ENCODE measurements at regions not wholly inside any gene's neighbourhood (a gene's known extent, or its start where the extent isn't known, plus 50 kb on each side); places are given as distances from the start of the nearest gene placed in this dataset.

DNA sequence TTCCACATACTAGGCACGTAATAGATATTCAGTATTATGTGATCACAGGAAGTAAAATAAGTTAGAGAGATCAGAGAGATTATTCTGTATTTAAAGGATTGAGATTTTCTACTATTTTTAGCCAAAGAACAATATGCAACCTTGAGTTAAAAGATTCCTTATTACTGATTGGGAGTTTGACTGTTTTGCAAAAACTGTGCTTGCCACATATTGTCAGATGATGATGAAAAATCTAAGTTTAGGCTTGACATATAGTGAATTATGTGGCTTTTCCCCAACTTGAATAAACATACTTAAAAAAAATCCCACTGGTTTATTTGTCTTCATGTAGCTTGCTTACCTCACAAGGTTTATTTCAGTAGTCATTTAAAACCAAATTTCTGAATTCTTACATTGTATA, 194.4 kb downstream of the KCNRG start:
- Histone ChIP-seq H4K20me1 (ENCODE audit: control insufficient read depth, extremely low read depth, insufficient read depth, low read length) (no peaks in the 10 kb centered on the region), H3K9me3 (ENCODE audit: control insufficient read depth, insufficient read depth, low read depth, low read length) (no peaks in the 10 kb centered on the region), H3K4me2 (ENCODE audit: extremely low read depth, insufficient read depth, low read length) (no peak overlapping the region), H3K27ac (ENCODE audit: insufficient read depth, low read length) (no peak overlapping the region), H3K79me2 (ENCODE audit: control insufficient read depth, insufficient read depth, low read length) (no peaks in the 10 kb centered on the region), H3K4me3 (replicated peaks in 1 of 4; ENCODE audit: control extremely low read depth in 1 of 4, insufficient read depth in 1 of 4, low read depth in 3 of 4, low read length in 4 of 4) (no peak overlapping the region), H3K27me3 (ENCODE audit: control insufficient read depth, insufficient read depth, low read length) (no peaks in the 10 kb centered on the region), H3K9ac (ENCODE audit: insufficient read depth, low read length) (no peak overlapping the region), H3K4me1 (ENCODE audit: control insufficient read depth, extremely low read depth, insufficient read depth, low read length) (peaks cover 8% of the 10 kb centered on the region), H3K36me3 (ENCODE audit: control insufficient read depth, insufficient read depth, low read length) (no peaks in the 10 kb centered on the region), H2AFZ (ENCODE audit: low read length) (no peak overlapping the region)
- DNase-seq (ENCODE audit: low read depth in 2 of 2): no peak
- TF ChIP-seq EZH2 (IDR thresholded peaks at IDR 0.05; ENCODE audit: low read length, missing control alignments): no peak
- TF ChIP-seq, protein P1, sequence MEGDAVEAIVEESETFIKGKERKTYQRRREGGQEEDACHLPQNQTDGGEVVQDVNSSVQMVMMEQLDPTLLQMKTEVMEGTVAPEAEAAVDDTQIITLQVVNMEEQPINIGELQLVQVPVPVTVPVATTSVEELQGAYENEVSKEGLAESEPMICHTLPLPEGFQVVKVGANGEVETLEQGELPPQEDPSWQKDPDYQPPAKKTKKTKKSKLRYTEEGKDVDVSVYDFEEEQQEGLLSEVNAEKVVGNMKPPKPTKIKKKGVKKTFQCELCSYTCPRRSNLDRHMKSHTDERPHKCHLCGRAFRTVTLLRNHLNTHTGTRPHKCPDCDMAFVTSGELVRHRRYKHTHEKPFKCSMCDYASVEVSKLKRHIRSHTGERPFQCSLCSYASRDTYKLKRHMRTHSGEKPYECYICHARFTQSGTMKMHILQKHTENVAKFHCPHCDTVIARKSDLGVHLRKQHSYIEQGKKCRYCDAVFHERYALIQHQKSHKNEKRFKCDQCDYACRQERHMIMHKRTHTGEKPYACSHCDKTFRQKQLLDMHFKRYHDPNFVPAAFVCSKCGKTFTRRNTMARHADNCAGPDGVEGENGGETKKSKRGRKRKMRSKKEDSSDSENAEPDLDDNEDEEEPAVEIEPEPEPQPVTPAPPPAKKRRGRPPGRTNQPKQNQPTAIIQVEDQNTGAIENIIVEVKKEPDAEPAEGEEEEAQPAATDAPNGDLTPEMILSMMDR (conservative IDR thresholded peaks at IDR 0.05 in 1 of 2, IDR thresholded peaks at IDR 0.05 in 1 of 2; ENCODE audit: low read depth in 1 of 2, low read length in 2 of 2): no peak

DNA sequence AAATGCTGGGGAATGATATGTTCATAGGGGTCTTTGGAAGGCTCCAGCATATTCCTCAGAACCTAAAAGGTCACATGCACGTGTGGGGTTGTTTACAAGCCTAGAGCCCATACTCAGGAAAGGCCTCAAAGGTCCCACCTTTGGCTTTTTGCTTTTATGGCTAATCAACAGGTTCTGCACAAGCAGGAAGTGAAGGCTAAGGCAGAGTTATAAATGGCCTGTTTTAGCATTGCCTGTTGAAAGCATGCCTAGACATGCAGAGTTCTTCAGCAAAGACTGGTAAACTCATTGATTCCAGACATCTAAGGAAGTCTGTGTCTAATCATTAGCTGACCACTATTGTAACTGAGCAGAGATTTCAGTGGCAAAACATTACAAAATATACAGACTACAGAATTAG, 198.3 kb downstream of the KCNRG start:
- Histone ChIP-seq H3K9me3 (ENCODE audit: control insufficient read depth, insufficient read depth, low read depth, low read length) (no peaks in the 10 kb centered on the region), H3K4me1 (ENCODE audit: control insufficient read depth, extremely low read depth, insufficient read depth, low read length) (peaks cover 3% of the 10 kb centered on the region), H3K79me2 (ENCODE audit: control insufficient read depth, insufficient read depth, low read length) (no peaks in the 10 kb centered on the region), H4K20me1 (ENCODE audit: control insufficient read depth, extremely low read depth, insufficient read depth, low read length) (no peaks in the 10 kb centered on the region), H3K4me3 (replicated peaks in 1 of 4; ENCODE audit: control extremely low read depth in 1 of 4, insufficient read depth in 1 of 4, low read depth in 3 of 4, low read length in 4 of 4) (no peak overlapping the region), H3K27ac (ENCODE audit: insufficient read depth, low read length) (no peak overlapping the region), H3K36me3 (ENCODE audit: control insufficient read depth, insufficient read depth, low read length) (no peaks in the 10 kb centered on the region), H3K9ac (ENCODE audit: insufficient read depth, low read length) (no peak overlapping the region), H2AFZ (ENCODE audit: low read length) (no peak overlapping the region), H3K4me2 (ENCODE audit: extremely low read depth, insufficient read depth, low read length) (no peak overlapping the region), H3K27me3 (ENCODE audit: control insufficient read depth, insufficient read depth, low read length) (no peaks in the 10 kb centered on the region)
- DNase-seq (ENCODE audit: low read depth in 2 of 2): no peak
- TF ChIP-seq, protein P1 (conservative IDR thresholded peaks at IDR 0.05 in 1 of 2, IDR thresholded peaks at IDR 0.05 in 1 of 2; ENCODE audit: low read depth in 1 of 2, low read length in 2 of 2): no peak
- TF ChIP-seq EZH2 (IDR thresholded peaks at IDR 0.05; ENCODE audit: low read length, missing control alignments): no peak

DNA sequence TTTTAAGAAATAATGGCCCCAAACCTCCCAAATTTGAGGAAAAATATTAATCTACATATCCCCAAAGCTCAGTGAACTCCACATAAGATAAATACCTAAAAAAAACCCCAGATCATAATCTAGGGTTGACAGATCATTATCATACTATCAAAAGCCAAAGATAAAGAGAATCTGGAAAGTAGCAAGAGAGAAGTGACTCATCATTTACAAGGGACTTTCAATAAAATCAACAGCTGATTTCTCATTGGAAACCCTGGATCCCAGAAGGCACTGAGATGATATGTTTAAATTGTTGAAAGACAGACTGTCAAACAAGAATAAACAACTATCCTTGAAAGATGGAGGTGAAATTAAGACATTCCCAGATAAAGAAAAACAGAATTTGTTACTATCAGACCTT, 199.3 kb downstream of the KCNRG start:
- no peak for TF ChIP-seq EZH2 (IDR thresholded peaks at IDR 0.05; ENCODE audit: low read length, missing control alignments)
- TF ChIP-seq, protein P1 (conservative IDR thresholded peaks at IDR 0.05 in 1 of 2, IDR thresholded peaks at IDR 0.05 in 1 of 2; ENCODE audit: low read depth in 1 of 2, low read length in 2 of 2): no peak

More for the DNA sequence above, 199.3 kb downstream of the KCNRG start:
- Histone ChIP-seq H3K79me2 (ENCODE audit: control insufficient read depth, insufficient read depth, low read length) (no peaks in the 10 kb centered on the region), H3K9me3 (ENCODE audit: control insufficient read depth, insufficient read depth, low read depth, low read length) (no peaks in the 10 kb centered on the region), H3K4me2 (ENCODE audit: extremely low read depth, insufficient read depth, low read length) (no peak overlapping the region), H4K20me1 (ENCODE audit: control insufficient read depth, extremely low read depth, insufficient read depth, low read length) (no peaks in the 10 kb centered on the region), H2AFZ (ENCODE audit: low read length) (no peak overlapping the region), H3K4me3 (replicated peaks in 1 of 4; ENCODE audit: control extremely low read depth in 1 of 4, insufficient read depth in 1 of 4, low read depth in 3 of 4, low read length in 4 of 4) (no peak overlapping the region), H3K4me1 (ENCODE audit: control insufficient read depth, extremely low read depth, insufficient read depth, low read length) (no peaks in the 10 kb centered on the region), H3K9ac (ENCODE audit: insufficient read depth, low read length) (no peak overlapping the region), H3K27ac (ENCODE audit: insufficient read depth, low read length) (no peak overlapping the region), H3K36me3 (ENCODE audit: control insufficient read depth, insufficient read depth, low read length) (no peaks in the 10 kb centered on the region), H3K27me3 (ENCODE audit: control insufficient read depth, insufficient read depth, low read length) (no peaks in the 10 kb centered on the region)
- no peak for DNase-seq (ENCODE audit: low read depth in 2 of 2)

Data from fibroblast of lung (primary cell).